ENCODE measurements at regions not wholly inside any gene's neighbourhood (a gene's known extent, or its start where the extent isn't known, plus 50 kb on each side); places are given as distances from the start of the nearest gene placed in this dataset.

GRCh38 chr2:118696786-118697465 is 150.5 kb downstream of the EN1 start:
- no peak for DNase-seq

DNA sequence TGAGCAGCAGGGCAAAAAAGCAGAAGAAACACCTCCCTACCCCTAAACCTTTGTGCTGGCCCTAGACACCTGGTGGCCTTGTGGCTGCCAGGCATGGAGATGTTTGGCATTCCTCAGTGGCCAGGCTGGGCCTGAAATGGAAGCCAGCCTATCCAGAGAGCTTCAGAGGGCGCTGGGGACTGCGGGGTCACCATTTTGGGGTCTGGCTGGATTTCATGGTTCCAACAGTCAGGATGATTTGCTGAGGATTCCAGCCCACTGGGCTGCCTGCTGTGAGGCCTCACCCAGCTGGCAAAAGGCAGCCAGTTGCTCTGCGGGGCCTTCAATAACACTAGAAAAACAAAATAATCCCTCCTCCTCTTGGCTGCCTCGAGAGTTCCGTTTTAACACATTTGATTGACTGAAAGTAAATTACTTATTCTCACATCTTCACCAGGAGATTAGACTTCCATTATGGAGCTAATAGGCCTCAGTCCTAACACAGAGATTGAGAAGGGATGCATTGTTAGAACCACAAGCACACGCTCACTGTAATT is 154.1 kb downstream of the EN1 start:
- no peak for DNase-seq

DNA sequence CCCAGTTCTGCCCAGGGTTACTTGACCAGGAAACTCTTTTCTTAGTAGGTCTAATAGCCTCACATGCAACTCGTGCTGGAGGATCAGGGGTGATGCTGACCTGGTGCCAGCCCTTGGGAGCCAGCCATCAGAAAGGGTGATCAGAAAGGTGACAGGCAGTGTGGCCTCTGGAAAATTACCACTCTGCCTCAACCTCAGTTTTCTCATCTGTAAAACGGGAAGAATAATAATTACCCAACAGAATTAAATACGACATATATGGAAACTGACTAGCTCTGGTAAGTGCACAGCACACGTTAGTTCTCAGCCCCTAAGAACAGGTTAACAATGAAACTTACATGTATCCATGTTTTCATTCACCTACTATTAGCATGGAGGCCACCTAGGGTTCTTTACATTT is 157.6 kb downstream of the EN1 start:
- no peak for DNase-seq

- no peak for DNase-seq
Measured at GRCh38 chr2:118689456-118689855, 158.0 kb downstream of the EN1 start.

DNA sequence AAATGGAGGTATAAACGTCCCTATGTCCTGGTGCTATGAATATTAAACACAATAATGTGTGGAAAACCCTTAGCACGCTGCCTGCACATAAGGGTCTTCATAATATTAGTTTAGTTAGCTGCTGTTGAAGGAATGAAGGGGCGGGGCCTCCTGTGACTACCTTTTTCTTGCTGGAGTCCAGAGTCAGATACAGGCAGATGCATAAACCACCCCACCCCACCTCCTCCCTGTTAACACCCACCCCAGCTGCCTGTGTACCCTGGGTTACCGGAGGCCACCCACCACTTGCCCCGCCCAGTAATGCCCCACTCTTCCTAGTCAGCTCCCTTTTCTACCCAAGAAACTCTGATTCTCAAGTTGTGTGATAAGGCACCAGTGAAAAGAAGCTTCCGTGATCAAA is 158.4 kb downstream of the EN1 start:
- no peak for DNase-seq

DNA sequence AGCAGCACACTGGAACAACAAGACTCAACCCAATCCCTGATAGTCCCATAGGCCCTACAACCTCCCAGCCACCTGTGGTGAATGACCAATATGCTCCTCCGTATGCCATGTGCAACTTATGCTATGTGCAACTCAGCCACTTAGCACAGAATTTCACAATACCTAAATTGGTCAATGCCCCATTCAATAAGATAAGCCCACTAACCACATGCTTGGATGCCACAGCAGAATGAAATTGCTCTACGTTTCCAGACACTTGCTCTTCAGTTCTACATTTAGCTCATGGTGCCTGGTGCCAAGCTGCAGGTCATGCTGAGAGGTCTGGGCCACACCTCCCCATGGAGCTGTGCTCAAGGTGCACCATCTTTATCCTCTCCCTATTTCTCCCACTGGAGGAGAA is 159.8 kb downstream of the EN1 start:
- DNase-seq: no peak

DNA sequence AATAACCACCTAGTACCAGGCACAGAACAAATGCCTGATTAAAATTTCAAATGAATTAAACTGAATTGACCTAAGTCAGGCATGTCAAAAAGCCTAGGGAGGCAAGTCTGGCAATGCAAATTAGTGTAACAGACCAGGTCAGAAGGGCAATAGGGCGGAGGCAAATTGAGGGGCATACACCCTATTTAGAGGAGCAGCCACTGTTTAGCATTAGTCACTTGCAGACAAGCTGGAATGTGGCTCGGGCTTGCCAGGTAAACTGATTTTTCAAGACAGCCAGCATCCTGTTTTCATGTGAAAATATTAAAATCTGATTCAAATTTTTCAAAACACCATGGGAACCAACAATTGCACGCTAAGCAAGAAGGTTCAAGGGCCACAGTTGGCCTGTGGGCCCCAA is 160.3 kb downstream of the EN1 start:
- DNase-seq: no peak

GRCh38 chr2:118686346-118686745 is 161.1 kb downstream of the EN1 start:
- no peak for DNase-seq

DNA sequence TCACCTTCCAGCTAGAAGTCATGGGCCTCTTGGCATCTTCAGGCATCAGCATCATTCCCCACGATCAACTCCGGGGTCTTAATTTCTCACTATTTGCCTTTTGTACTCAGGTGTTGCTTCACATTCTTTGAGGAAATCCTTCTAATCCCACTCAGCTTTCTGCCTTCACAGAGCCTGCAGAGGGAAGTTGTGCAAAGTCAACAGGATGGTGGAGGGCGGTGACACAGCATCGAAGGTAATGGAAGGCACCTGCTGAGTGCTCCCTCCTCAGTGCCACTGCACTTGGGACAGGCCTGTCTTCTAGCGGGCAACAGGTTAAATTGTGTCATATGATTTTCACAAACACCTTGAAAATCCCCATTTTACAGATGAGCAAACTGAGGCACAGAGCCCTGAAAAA is 164.0 kb downstream of the EN1 start:
- no peak for DNase-seq

- no peak for DNase-seq
Measured at GRCh38 chr2:118678985-118679384, 168.5 kb downstream of the EN1 start.

DNA sequence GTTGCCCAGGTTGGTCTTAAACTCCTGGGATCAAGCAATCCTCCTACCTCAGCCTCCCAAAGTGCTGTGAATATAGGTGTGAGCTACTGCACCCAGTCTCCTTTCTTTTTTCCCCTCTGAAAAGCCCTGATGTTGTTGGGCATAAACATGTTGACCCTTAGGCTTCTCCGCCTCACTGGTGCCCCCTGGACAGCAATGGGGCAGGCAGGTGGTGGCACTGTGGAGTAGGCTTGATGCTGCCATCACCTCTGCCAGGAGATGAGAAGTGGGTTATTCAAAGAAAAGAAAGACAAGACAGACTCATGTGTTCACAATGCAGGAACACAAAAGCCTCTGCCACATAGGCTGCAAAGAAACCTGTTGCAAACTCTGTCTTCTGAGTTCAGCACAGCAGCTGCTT is 169.9 kb downstream of the EN1 start:
- no peak for DNase-seq

DNA sequence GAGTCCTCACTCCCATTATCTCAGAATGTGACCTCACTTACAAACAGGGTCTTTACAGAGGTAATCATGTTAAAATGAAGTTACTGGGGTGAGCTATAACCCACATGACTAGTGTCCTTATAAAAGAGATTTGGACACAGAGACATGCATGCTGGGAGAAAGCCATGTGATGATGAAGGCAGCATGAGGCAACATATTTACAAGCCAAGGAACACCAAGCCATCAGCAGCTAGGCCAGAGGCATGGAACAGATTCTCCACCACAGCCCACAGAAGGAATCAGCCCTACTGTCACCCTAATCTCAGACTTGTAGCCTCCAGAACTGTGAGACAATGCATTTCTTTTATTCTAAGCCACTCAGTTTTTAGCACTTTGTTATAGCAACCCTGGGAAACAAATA is 171.9 kb downstream of the EN1 start:
- DNase-seq: no peak

DNA sequence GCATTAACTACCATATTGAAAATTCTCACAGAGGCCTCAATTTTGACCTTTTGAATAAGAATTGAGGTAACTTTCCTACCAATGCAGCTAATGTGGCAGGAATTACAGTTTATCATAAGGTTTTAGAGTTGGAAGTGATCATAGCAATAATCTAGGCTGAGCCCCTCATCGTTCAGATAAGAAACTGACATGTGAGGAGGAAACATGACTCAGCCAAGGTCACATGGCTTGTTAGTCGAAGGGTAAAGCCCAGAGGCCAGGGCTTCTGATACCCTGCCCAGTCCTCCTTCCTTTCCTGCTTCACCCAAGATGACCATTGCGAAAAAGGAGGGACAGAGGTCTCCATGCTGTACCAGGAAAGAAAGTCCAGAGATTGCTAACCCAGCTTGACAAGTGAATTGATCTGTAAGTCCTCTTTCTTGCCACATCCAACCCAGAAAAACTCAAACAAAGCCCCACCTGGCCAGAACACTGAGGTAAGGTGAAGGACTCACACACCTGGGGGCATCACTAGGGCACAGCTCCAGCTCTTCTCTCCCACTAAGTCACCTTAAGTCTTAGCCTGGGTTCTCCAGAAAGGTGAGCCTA is 174.8 kb downstream of the EN1 start:
- DNase-seq: no peak

DNA sequence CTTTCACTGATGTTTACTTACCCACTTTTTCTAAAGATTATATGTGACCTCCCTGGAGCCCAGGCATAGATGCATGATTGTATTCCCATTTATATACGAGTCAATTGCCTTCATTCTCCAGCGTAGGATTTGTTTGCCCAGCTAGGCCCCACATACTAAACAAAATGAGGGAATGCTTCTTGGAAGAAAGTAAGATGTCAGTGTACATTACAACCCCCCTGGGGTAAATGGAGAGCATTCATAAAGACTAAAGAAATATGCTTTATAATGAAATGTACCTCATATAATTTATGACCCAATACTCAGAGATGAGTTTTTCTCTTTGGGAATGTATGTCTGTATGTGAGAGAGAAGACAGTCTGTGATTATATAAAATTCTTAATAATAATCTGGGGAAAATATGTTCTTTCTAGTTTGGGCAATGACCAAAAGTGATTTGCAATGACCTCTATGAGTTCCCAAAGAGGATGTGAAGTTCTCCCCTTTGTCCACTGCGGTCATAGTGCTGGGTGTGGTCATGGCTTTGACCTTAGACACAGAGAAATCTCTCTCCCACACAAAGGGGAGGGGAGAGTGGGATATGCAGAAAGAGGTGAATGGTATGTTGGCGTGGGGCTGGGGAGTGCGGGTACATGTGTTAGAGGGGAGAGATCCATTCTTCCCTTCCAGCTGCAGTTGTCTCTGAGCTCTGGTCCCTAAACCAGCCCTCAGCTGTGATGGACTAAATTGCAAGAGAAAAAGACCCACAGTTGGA is 175.6 kb downstream of the EN1 start:
- DNase-seq: no peak

DNA sequence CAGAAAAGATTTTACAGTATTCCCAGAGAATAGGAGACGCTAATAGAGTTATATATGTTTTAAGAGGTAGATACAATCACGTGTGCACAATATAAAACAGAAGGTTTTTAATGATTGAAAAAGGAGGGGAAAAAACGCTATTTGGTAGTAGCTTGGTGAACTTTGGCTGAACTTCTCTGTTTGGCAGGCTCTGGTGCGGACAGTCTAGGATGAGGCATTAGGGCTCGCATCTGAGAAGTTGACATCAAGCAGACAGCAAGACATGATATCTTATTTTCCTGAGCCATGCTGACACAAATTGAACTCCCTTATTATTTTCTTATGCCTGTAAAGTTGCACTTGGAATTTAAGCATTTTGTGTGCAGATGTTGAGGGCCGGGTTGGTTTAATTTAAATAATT is 176.6 kb downstream of the EN1 start:
- no peak for DNase-seq

DNA sequence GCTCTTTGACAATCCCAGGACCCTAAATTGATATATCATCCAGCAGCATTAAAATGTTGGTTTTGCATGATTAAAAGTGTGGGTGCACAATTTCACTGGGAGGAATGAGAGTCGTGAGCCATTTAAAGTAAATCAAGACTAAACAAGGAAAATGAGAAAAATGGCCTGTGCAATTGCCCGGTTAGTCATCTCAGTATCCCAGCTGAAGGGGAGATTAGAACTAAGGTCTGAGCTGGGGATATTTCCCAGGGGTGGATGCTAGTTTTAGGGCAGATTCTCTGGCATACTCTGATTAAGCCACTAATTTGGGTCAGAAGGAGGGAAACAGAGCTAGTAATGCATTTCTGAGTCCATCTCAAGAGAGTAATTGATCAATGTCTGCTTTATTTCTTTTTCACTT is 177.2 kb downstream of the EN1 start:
- DNase-seq: no peak

GRCh38 chr2:118669654-118670053 is 177.8 kb downstream of the EN1 start:
- DNase-seq: no peak

DNA sequence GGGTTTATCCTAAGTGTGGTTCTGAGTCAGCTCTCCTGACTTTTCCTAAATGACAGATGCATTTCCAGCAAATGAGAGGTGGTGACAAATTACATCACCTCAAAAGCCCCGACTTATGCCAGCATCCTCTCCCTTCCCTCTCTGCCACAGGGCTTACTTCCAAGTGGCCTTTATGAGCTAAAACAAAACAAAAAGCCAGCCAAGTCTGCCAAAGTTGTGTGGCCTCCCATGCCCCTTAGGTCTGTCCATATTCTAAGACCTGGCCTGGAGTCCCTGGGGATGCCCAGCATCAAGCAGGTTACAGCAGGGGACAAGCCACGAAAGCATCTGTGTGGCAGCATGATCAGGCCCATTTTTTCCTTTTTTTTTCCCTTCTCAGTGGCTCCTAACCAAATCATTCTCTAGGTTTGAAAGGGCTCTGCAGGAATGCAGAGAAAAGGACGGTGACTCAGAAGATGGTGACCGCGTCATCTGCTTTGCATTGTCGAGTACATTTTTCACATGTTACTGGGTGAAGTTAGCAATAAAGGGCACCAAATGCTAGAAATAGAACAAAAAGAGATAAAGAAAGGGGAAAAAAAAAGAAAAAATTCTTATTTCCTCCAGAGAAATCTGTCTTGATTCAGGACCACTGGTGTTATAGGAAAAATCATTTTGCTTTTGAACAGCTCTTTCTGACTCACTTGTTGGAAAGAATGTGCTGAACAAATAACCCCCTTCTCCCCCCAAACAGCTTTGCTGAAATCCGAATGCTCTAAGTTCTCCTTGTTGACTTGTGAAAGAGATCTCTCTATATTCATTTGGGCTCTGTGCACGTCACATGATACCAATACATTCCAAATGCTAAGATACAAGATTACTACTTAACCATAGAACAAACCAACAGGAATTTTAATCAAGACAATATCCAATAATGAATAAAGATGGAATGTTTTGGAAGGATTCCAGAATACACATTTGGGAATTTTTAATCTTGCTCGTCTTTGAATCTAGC is 178.7 kb downstream of the EN1 start:
- no peak for DNase-seq

DNA sequence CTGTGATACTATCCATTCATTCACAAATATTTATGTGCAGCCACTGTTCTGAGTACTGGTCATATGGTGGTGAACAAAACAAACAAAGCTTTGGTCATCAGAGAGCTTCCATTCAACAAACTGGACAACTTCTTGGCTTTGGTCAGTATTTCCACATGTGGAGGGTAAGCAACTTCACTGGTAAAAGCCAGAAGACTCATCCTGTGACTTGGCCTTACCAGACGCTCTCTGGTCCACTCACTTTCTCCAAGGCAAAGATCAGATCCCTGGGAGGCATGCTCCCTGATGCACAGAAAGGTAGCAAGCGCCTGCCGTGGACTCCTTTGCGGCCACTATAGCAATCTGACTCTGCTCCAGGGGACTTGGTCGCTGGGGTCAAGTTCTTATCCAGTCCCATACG is 179.5 kb downstream of the EN1 start:
- no peak for DNase-seq

- DNase-seq: no peak
Measured at GRCh38 chr2:118667348-118667747, 180.1 kb downstream of the EN1 start.

DNA sequence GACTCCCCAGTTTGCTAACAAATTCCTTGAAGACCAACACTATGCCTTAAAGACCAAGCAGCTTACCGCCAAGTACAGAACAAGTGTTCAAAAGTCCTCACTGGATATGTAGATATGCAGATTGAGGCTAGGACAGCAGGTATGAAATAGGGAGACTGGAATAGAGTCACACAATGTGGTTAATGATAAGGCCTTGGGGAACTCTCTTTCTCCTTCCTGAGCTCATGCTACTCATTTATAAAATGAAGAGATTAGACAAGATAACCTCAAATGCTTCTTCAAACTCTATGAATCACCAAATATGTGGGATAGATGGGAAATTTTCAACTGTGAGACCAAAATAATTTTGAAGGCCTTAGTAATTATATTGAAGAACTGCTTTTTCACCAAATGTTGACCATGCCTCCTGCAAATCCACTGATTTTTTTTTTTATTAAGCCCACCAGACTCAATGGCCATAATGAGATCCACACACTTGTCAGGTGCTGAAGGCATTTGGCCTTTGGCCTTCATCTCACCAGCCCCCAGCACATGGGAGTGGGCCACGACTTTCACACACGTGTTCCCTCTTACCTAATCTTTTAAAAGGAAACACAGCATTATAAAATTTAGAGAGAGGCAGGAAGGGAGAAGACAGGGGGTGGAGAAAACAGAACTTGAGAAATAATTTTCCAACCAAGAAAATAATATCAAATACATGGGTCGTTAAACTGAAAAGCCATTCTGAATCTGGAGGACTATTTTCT is 181.5 kb downstream of the EN1 start:
- DNase-seq: no peak

DNA sequence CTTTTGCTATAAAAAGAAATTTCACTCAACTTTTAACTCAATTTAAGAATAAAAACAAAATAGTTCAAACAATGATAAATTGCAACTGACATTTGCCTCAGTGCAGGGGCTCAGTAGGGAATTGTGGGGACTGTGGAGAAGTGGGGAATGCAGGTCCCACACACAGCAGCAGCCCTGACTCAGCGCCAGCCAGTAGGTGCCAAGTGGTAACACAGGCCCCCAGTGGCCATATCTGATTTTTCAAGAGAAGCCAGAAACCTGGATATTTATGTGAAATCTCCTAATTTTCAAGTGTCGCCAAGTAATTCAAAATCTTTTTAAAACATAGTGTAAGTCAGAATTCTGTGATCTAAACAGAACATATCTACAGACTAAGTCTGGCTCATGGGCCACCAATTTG is 186.3 kb downstream of the EN1 start:
- DNase-seq: no peak
